ENCODE measurements at regions not wholly inside any gene's neighbourhood (a gene's known extent, or its start where the extent isn't known, plus 50 kb on each side); places are given as distances from the start of the nearest gene placed in this dataset.
"Not testable (repeated sequence)": the region's sequence is repeated elsewhere in the genome, so short reads cannot be mapped to it uniquely, and the experiment has no call there.

DNA sequence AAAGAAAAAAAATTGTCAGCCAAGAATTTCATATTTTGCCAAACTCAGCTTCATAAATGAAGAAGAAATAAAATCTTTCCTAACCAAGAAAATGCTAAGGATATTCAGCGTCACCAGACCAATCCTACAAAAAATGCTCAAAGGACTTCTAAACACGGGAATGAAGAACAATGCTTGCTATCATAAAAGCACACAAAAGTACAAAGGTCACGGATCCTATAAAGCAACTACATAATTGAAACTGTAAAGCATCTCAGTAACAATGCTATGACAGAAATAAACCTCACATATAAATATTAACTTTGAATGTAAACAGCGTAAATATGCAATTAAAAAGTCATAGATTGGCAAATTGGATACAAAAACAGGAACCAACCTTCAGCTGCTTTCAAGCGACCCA lies 1314.6 kb upstream of the GYPC start:
- H3K36me3 ChIP-seq: no peaks in the 10 kb centered on the region
- intact Hi-C loops (cut with DNase I): no loop called here

DNA sequence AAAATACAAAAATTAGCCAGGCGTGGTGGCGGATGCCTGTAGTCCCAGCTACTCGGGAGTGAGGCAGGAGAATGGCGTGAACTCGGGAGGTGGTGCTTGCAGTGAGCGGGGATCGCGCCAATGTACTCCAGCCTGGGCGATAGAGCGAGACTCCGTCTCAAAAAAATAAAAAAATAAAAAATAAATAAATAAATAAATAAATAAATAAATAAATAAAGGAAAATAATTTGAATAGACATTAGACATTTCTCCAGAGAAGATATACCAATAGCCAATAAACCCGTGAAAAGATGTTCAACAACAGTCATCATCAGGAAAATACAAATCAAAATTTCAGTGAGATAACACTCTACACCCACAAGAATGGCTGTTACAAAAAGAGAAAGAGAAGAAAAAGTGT lies 1302.4 kb upstream of the GYPC start:
- H3K9me3 ChIP-seq; H3K4me1 ChIP-seq; DNase-seq (ENCODE audit: extremely low spot score in 2 of 2); H3K27ac ChIP-seq; H3K27me3 ChIP-seq; H3K4me3 ChIP-seq; H3K36me3 ChIP-seq; intact Hi-C loops (cut with DNase I): not testable (repeated sequence)

More for the DNA sequence above, 1314.6 kb upstream of the GYPC start:
- Histone ChIP-seq H3K27ac (no peak overlapping the region), H3K4me1 (no peaks in the 10 kb centered on the region), H3K4me3 (no peak overlapping the region), H3K9me3 (no peaks in the 10 kb centered on the region), H3K27me3 (no peaks in the 10 kb centered on the region)
- TF ChIP-seq CTCF (IDR thresholded peaks at IDR 0.05) (no peak), POLR2A (IDR thresholded peaks at IDR 0.05) (no peak), POLR2AphosphoS5 (IDR thresholded peaks at IDR 0.05; ENCODE audit: insufficient read depth in 1 of 2, low read depth in 1 of 2) (no peak)
- DNase-seq (ENCODE audit: extremely low spot score in 2 of 2): no peak

- H3K4me1 ChIP-seq: no peaks in the 10 kb centered on the region
- no peak for TF ChIP-seq POLR2AphosphoS5 (IDR thresholded peaks at IDR 0.05; ENCODE audit: insufficient read depth in 1 of 2, low read depth in 1 of 2)
- TF ChIP-seq CTCF (IDR thresholded peaks at IDR 0.05): no peak
- no peaks in the 10 kb centered on the region for H3K27me3 ChIP-seq
- H3K36me3 ChIP-seq: no peaks in the 10 kb centered on the region
- H3K4me3 ChIP-seq: no peak overlapping the region
- peaks cover 3% of the 10 kb centered on the region for H3K9me3 ChIP-seq
- intact Hi-C loops (cut with DNase I): no loop called here
- no peak for DNase-seq (ENCODE audit: extremely low spot score in 2 of 2)
- no peak overlapping the region for H3K27ac ChIP-seq
These were observed 1291.6 kb upstream of the GYPC start for GRCh38 chr2:125364192-125364983.

DNA sequence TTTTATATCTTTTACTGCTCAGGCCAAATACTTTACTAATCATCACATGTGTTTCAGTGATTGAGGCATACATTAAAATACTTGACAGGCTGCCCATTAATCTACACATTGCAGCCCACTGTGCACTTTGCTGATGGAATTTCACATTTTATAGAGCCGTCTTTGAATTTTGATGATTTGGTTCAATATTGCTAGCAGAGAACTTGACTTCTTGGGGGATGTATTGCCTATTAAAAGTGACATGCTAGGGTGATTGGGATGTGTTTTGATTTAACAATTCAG lies 1291.0 kb upstream of the GYPC start:
- no peak overlapping the region for H3K27ac ChIP-seq
- H3K9me3 ChIP-seq: peaks cover 3% of the 10 kb centered on the region
- no peaks in the 10 kb centered on the region for H3K36me3 ChIP-seq
- intact Hi-C loops (cut with DNase I): no loop called here
- no peak for DNase-seq (ENCODE audit: extremely low spot score in 2 of 2)
- H3K27me3 ChIP-seq: no peaks in the 10 kb centered on the region
- H3K4me1 ChIP-seq: no peaks in the 10 kb centered on the region
- TF ChIP-seq CTCF (IDR thresholded peaks at IDR 0.05) (no peak), POLR2A (IDR thresholded peaks at IDR 0.05) (no peak), POLR2AphosphoS5 (IDR thresholded peaks at IDR 0.05; ENCODE audit: insufficient read depth in 1 of 2, low read depth in 1 of 2) (no peak)
- H3K4me3 ChIP-seq: no peak overlapping the region

GRCh38 chr2:125371867-125372266 lies 1284.1 kb upstream of the GYPC start:
- H3K9me3 ChIP-seq: no peaks in the 10 kb centered on the region
- no peaks in the 10 kb centered on the region for H3K4me1 ChIP-seq
- no peaks in the 10 kb centered on the region for H3K27me3 ChIP-seq
- H3K4me3 ChIP-seq: no peak overlapping the region
- no peak for DNase-seq (ENCODE audit: extremely low spot score in 2 of 2)
- intact Hi-C loops (cut with DNase I): no loop called here
- no peak overlapping the region for H3K27ac ChIP-seq
- TF ChIP-seq CTCF (IDR thresholded peaks at IDR 0.05) (no peak), POLR2A (IDR thresholded peaks at IDR 0.05) (no peak), POLR2AphosphoS5 (IDR thresholded peaks at IDR 0.05; ENCODE audit: insufficient read depth in 1 of 2, low read depth in 1 of 2) (no peak)
- H3K36me3 ChIP-seq: no peaks in the 10 kb centered on the region
